Activated CD8-positive, alpha-beta T cell treated with anti-CD3 and anti-CD28 coated beads for 36 hours (primary cell): ENCODE measurements at regions not wholly inside any gene's neighbourhood (a gene's known extent, or its start where the extent isn't known, plus 50 kb on each side); places are given as distances from the start of the nearest gene placed in this dataset.

Experiments
- ATAC-seq: fragments of 200-7000 bp; cut with Tn5 transposase; one replicate; pipeline ENCODE4 v1.10.0; 2021; ENCODE audit warnings: mild to moderate bottlenecking, moderate library complexity
- CTCF ChIA-PET: fragments of 350-600 bp; sonication (Branson Sonifier 250); formaldehyde crosslinking; loops from one replicate; lab custom pipeline; 2021; ENCODE audit warnings: antibody characterized with exemption; lab: Charles Lee
- POLR2A ChIA-PET: fragments of 350-600 bp; sonication (Branson Sonifier 250); formaldehyde crosslinking; loops from one replicate; lab custom pipeline; 2021; ENCODE audit warnings: antibody characterized with exemption; lab: Charles Lee
- DNase-seq: peaks from one replicate; pipeline ENCODE4 v3.0.0-alpha.2; 2020
- H3K27ac Mint-ChIP-seq: one replicate; pipeline ENCODE4 v1.8.0; 2021; ENCODE audit warnings: mild to moderate bottlenecking, mixed read lengths
- H3K27me3 Mint-ChIP-seq: one replicate; pipeline ENCODE4 v1.8.0; 2021; ENCODE audit warnings: mixed read lengths
- H3K36me3 Mint-ChIP-seq: one replicate; pipeline ENCODE4 v1.8.0; 2021; ENCODE audit warnings: low read depth, mixed read lengths
- H3K4me1 Mint-ChIP-seq: one replicate; pipeline ENCODE4 v1.8.0; 2021; ENCODE audit warnings: low read depth, mixed read lengths
- H3K4me3 Mint-ChIP-seq: one replicate; pipeline ENCODE4 v1.8.0; 2021; ENCODE audit warnings: mild to moderate bottlenecking, moderate library complexity, mixed read lengths
- H3K9me3 Mint-ChIP-seq: one replicate; pipeline ENCODE4 v1.8.0; 2021; ENCODE audit warnings: mixed read lengths
- CTCF ChIP-seq: fragments of 200-600 bp; IDR thresholded peaks from one replicate; pipeline ENCODE4 v1.8.0; 2022; ENCODE audit warnings: antibody characterized with exemption, mild to moderate bottlenecking
- intact Hi-C: fragments of 100-400 bp; cut with micrococcal nuclease; formaldehyde crosslinking; loops from one replicate; pipeline ENCODE4 v1.10.0; 2022

GRCh38 chr1:83100133-83100532 is 898.8 kb downstream of the TTLL7 start:
- Mint-ChIP-seq H3K4me3 (no peak overlapping the region), H3K27ac (no peak overlapping the region), H3K4me1 (no peaks in the 10 kb centered on the region), H3K27me3 (no peaks in the 10 kb centered on the region), H3K9me3 (no peaks in the 10 kb centered on the region), H3K36me3 (no peaks in the 10 kb centered on the region)
- TF ChIP-seq CTCF: no peak
- intact Hi-C loops: no loop called here
- ATAC-seq (no peak), DNase-seq (no peak)
- POLR2A ChIA-PET: no interaction called here
- CTCF ChIA-PET: no interaction called here

GRCh38 chr1:83098791-83099190 is 900.1 kb downstream of the TTLL7 start:
- ChIA-PET POLR2A (no interaction called here), CTCF (no interaction called here)
- no peak for DNase-seq
- no peak overlapping the region for H3K27ac Mint-ChIP-seq
- no peaks in the 10 kb centered on the region for H3K27me3 Mint-ChIP-seq
- TF ChIP-seq CTCF: no peak
- no peaks in the 10 kb centered on the region for H3K4me1 Mint-ChIP-seq
- H3K4me3 Mint-ChIP-seq: no peak overlapping the region
- no peak for ATAC-seq
- intact Hi-C loops: no loop called here
- H3K36me3 Mint-ChIP-seq: no peaks in the 10 kb centered on the region
- H3K9me3 Mint-ChIP-seq: no peaks in the 10 kb centered on the region

- Mint-ChIP-seq H3K27me3 (no peaks in the 10 kb centered on the region), H3K4me3 (no peak overlapping the region), H3K4me1 (no peaks in the 10 kb centered on the region), H3K36me3 (no peaks in the 10 kb centered on the region), H3K9me3 (no peaks in the 10 kb centered on the region), H3K27ac (no peak overlapping the region)
- no peak for DNase-seq
- no peak for TF ChIP-seq CTCF
- intact Hi-C loops: no loop called here
- ChIA-PET CTCF (no interaction called here), POLR2A (interaction anchor here (0.6 kb wide), 1 partner anchor 26 kb away, joined by 3 read pairs; no protein-coding TSS in a partner anchor)
- ATAC-seq: no peak
Measured at GRCh38 chr1:83098131-83098530, 900.8 kb downstream of the TTLL7 start.

- TF ChIP-seq CTCF: no peak
- intact Hi-C loops: no loop called here
- H3K27ac Mint-ChIP-seq: no peak overlapping the region
- DNase-seq (no peak), ATAC-seq (no peak)
- H3K4me3 Mint-ChIP-seq: no peak overlapping the region
- CTCF ChIA-PET: no interaction called here
- no peaks in the 10 kb centered on the region for H3K4me1 Mint-ChIP-seq
- H3K36me3 Mint-ChIP-seq: no peaks in the 10 kb centered on the region
- no peaks in the 10 kb centered on the region for H3K27me3 Mint-ChIP-seq
- no peaks in the 10 kb centered on the region for H3K9me3 Mint-ChIP-seq
- POLR2A ChIA-PET: no interaction called here
Measured at GRCh38 chr1:83097715-83098114, 901.2 kb downstream of the TTLL7 start.

- H3K27ac Mint-ChIP-seq: no peak overlapping the region
- intact Hi-C loops: no loop called here
- DNase-seq (no peak), ATAC-seq (no peak)
- H3K4me3 Mint-ChIP-seq: no peak overlapping the region
- CTCF ChIA-PET: no interaction called here
- POLR2A ChIA-PET: no interaction called here
- no peaks in the 10 kb centered on the region for H3K4me1 Mint-ChIP-seq
- no peaks in the 10 kb centered on the region for H3K27me3 Mint-ChIP-seq
- no peaks in the 10 kb centered on the region for H3K9me3 Mint-ChIP-seq
- H3K36me3 Mint-ChIP-seq: no peaks in the 10 kb centered on the region
- TF ChIP-seq CTCF: no peak
Measured at GRCh38 chr1:83095570-83095969, 903.4 kb downstream of the TTLL7 start.
